ENCODE measurements at regions not wholly inside any gene's neighbourhood (a gene's known extent, or its start where the extent isn't known, plus 50 kb on each side); places are given as distances from the start of the nearest gene placed in this dataset.

DNA sequence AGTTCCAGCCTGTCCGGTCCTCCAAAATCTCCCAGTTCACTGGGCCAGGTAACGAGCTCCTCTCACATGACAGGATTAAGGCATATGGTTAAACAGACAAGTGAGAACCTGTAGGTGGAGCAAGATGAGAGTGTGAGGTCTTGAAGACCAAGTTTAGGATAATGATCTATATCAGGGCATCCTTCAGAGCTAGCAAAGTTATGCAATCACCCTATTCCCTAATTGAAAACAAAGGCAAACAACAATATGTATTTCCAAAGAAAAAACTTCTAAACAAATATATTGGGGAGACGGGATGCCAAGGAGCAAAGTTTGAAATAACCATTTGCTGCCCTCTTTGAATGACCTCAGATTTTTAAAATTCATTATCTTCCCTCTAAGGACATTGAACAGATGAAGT, 571.2 kb downstream of the BCL11B start:
- DNase-seq: no peak

DNA sequence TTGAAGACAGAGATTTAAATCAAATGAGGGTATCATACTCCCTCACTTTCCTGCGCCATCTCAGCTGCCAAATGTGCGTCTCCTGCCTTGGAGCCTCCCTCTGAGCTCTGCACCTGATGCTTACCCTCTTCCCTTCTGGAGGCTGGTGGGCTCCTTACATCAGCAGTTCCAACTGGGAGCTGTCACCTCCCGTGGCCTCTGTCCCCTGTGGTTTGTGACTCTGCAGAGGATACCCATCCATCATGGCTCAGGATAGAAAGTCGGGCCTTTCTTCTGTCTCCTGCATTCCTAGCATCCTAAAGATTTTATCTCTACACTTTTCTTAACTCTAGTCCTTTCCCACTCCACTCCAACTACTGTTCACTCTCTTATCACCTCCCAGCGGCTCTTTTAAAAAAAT, 570.6 kb downstream of the BCL11B start:
- DNase-seq: no peak

DNA sequence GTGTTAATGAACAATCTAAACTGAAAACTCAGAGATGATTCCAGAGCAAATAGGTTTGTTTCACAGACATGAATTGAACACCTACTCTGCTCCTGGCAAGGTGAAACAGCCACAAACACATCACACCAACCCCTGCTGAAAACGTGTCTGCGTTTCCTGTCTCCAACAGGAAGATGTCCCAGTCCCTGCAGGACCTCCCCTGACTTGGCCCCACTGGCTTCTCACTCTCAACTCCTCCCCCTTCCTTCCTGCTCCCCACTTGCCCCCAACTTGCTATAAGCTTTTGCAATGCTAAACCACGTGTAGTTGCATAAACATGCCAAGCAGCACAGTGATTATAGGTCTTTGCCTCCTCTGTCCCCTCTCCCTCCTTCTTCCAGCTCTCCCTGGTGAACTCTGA, 567.6 kb downstream of the BCL11B start:
- peak; percentile 5 for DNase-seq

DNA sequence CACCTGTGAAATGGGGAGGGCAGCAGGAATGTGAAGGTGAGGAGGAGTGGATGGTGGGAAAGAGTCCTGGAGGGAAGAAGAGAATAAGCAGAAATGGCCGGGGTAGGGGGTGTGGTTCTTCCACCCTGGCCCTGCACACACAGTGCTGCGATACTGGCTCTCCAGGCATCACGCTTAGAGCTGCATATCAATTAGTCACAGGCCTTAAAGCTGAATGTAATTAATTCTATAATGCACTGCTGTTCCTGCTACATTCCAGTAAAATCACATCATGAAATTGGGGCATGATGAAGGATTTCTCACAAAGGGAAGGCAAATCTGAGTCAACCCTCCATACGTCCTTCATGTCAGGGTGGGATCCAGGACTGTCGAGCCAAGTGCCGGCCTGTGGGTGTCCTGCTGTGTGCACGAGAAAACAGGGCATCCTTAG, 566.1 kb downstream of the BCL11B start:
- peak; percentile 40 for DNase-seq

DNA sequence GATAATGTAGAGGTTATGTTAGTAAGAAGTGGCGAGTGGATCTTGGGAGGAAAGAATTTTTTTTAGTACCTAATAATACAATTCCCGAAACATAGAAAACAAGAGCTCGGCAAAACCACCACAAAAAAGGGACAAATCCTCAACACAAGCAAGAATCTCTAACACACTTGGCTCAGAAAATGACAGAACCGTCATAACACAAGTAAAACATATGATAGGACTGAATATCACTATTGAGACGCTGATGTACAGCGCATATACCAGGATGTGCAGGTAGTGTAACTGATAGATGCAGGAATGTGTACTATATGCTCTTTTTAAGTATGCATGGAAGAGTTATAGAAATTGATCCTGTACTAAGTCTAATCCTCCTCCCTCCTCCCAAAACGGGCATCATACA, 564.5 kb downstream of the BCL11B start:
- DNase-seq: no peak

DNA sequence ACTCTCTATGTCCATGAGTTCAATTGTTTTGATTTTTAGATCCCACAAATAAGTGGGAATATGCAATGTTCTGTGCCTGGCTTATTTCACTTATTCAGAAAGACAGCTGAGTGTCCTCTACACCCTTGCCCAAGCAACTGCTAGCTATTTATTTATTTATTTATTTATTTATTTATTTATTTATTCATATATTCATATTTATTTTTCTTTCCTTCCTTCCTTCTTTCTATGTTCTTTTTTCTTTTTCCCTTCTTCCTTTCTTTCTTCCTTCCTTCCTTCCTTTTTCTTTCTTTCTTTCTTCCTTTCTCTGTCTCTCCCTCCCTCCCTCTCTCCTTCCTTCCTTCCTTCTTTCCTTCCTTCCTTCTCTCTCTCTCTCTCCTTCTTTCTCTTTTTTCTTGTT, 563.4 kb downstream of the BCL11B start:
- no peak for DNase-seq

DNA sequence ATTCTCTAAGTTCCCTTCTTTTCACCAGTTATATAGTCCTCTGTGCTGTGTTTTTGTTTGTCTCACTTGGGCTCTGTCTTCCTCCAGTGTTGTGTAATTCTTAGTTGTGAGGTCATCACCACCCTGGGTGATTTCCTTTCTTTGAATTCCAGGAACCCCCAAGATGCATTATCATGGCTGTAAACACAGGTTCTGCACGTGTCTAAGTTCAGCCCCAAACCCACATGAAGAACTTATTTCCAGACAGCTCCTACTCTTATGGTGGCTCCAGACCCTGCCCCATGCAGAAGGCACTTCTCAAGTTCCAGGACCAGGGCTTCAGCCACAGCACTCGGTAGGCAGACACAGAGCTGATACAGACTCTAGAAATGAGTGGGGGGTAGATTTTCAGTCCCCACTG, 560.5 kb downstream of the BCL11B start:
- peak; percentile 5 for DNase-seq

DNA sequence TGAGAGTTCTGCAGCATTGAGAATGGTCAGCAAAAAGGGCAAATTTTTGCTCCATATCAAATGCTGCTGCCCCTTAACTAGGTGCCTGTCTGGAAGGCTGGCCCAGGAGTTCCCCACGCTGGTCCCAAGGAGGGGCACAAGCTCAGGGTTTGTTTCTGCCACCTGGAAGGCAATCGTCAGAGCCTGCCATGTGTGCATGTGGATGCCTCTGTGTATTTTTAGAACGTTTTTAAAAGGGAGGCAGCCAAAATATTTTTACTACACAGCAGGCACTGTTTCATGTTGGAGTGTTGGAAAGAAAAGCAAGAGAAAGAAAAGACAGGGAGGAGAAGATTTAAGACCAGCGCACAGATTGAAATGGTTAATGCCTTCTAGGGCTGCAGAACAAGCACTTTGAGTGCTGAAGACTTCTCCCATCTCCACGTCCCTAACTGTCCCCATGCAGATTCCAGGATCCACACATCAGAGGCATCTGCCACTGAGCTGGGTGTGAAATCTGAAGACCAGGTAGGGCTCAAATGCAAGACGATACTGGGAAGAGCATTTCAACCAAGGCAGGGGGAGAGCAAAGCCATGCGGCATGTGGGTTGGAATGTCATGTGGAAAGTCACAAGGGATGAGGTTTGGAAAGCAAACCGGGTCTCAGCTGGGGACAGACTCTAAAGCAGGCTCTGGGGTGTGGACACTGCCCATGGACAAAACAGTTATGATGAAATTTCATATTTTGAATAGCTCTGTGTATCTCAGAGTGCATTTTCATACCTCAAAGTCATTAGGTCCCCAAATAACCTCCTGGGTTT, 557.2 kb downstream of the BCL11B start:
- DNase-seq: no peak

DNA sequence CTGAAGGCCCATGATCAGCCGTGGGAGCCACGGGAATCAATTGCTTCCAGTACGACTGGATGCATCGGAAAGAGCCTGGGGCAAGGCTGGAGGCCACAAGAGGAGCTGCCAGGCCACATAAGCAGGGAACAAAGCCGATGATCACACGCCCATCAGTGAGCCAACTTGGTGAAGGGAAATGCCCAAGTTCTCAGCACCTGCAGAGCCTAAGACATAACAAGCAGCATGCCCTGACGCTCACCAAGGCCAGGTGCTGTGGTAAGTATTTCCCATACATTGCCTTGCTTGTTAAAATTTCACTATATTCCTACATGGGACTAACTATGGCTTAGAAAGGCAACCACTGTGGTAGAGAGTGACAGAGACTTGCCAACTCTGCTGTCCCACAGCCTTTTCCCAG, 555.9 kb downstream of the BCL11B start:
- DNase-seq: no peak

DNA sequence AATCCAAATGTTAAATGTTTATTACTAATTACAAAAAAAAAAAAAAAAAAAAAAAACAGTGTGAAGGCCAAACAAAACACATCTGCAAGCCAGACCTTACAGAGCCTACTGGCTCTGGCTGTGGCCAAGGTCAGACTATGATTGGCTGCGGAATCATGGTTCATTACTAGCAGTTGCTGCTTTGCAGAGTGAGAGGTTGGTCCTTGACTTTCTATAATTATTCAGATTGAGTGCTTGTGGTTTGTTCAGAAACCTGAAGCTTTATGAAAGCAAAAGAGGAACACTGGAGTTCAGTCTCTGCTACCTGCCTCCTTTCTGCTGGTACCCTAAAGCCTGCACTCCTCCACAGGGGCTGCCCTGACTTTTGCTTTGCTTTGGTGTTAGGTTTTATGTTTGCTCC, 550.9 kb downstream of the BCL11B start:
- no peak for DNase-seq

DNA sequence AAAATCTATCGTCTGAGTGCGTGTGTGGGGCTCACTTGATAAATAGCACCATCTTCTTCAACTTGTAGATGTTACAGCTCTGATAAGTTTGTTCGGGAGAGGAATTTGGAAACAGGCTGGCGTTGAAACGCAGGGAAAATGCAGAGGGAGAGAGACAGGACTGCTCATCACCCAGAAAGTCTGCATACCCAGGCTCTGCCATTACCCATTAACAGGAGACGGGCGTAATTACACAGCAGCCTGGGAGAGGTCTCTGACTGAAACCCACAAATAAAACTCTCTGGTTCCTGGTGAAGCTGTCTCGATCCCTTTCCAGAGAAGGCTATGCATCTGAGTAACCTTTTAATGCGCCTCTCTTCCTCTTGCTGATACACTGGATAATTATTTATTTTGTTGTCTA, 547.3 kb downstream of the BCL11B start:
- no peak for DNase-seq

DNA sequence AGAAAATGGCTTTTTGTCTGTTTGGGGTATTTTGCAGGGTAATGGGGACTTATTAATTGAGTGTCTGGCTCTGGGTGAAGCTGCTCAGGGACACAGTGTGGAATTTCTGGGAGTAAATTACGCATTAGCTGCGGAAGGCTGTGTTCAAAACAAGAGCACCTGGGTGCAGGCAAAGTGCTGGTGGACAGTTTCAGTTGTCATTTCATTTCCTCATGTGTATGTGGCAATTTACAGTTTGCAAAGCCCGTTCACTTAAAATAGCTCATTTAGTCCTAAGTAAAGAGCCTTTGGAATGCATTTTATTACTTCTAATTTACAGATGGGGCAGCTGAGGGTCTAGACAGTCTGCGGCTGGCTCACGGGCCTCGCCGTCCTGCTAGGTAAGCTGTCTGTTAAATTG, 546.8 kb downstream of the BCL11B start:
- DNase-seq: no peak

DNA sequence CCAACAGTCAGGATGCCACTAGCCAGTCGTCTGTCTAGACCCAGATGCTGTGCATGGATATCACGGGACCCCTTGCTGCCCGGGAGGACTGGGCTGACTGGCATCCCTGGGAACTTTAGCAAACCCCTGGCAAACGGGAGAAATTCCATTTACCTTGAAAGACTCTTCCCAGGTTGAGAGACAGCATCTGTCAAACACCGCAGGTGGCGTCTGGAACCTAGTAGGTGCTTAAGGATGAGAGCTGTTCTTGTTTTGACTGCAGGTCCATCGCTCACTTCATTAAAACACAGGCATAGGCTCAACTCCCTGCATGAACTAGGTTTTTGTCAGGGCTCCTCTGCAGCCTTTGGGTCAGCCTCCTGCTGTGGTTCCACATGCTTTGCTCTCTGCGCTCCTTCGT, 546.3 kb downstream of the BCL11B start:
- no peak for DNase-seq

DNA sequence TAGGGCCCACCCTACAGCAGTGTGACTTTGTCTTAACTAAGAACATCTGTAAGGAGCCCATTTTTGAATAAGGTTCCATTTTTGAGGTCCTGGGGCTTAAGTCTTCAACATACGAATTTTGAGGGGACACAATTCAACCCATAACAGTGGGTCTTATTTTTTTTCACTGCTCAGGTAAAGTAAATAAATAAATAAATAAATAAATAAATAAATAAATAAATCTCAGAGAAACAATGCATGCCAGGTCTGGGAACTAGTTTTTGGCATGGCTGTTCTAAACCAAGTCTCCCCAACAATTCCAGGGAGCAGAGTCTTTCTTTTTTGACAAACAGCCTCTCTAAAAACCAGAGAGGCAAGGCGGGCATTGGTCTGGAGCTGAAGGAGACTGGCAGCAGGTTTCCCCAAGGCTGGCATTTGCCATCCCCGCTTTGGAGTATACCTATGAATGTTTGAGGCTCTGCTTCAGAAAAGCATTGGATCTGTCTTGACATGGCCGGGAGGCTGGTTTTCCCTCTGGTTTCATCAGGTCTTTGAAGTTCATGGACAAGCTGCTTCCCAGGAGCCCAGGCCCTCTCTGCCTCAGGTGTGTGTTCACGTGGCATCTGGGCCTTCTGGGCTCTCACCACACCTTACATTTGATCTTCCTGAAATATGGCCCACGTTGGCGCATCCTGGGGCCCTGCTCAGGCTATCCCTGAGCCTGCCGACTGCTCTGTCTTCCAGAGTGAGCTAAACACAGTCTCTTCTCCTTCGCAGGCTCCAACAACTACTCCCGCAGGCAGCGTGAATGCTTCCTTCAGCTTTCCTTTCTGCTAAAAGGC, 545.2 kb downstream of the BCL11B start:
- no peak for DNase-seq

DNA sequence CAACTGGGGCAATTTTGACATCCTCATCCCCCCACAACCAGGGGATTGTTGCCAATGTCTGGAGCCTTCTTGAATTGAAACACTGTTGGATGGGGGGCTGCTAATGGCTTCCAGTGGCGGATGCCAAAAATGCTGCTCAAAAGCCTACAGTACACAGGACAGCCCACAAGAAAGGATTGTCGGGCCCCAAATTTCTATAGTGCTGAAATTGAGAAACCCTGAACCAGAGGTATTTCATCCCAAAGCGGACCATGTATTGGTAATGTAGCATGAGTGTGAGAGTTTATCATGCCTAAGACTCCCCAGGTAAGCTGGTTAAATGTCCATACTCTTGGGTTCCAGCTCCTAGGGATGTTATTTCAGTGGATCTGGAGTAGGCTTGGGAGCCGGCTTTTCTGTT, 544.0 kb downstream of the BCL11B start:
- no peak for DNase-seq

DNA sequence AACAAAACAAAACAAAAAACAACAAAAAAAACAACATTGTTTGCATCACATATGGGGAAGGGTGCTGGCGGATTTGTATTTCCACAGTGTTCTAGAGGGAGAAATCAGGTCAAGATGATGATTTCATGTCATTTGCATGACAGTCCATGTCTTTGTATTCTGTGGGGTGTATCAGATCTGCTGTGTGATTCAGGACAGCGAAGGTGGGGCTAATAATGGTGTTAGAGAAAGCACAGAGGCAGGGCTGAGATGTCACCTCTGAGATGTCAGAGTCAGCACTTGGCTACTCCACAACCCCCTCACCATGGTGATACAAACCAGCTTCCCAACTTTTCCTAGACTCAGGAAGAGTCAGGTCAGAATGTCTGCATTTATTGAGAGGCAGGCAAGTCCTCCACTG, 543.2 kb downstream of the BCL11B start:
- no peak for DNase-seq

DNA sequence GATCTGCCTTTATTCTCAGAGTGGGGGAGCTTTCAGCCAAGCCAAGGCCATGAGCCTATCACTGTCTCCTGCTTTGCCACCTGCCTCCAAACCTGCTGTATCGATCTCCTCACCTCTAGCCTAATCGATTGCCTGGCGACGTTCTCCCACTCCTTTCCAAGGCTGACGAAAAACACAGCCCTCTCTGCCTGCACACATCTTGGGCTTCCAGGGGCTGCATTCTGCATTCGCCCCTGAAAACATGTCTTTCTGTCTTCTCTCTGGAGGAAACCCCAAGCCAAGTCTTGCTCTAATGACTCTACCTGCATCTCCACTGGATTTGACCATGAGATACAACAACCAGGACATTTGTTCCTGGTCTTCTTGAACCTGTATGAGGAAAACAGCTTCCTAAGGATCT, 540.7 kb downstream of the BCL11B start:
- DNase-seq: no peak

DNA sequence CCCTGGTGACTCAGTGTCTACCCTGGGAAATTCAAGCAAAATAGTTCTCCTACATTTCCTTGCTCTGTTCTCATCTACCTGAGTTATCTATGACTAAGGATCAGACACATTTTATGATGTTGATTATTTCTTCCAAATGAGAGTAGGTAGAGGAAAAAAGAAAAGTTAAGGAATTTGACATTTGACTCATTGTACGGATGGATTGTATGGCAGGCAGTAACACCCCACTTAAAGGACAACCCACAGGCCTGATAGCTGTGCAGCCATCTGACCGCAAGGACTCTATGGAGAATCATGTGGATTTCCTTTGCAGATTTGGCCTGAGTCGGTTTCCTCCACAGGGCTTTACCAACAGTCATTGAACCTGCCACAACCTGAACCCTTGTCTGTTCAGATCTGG, 540.3 kb downstream of the BCL11B start:
- DNase-seq: no peak

DNA sequence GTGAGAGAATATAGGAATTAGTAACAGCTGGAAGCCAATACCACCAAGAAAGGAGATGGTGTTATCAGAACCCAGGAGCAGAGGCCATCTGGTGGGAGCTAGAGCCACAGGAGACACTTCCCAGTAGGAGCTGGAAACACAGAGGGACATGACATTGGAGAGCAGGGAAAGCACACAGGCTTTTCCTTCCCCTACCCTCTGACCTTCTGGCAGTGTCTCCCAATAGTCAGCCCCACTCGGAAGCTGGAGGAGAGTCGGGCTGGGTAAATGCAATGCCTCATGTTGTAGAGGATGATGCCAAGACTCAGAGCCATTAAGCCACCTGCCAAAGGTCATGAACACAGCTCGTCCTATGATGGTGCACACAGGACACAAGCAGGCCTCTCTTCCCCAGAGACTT, 538.5 kb downstream of the BCL11B start:
- no peak for DNase-seq

DNA sequence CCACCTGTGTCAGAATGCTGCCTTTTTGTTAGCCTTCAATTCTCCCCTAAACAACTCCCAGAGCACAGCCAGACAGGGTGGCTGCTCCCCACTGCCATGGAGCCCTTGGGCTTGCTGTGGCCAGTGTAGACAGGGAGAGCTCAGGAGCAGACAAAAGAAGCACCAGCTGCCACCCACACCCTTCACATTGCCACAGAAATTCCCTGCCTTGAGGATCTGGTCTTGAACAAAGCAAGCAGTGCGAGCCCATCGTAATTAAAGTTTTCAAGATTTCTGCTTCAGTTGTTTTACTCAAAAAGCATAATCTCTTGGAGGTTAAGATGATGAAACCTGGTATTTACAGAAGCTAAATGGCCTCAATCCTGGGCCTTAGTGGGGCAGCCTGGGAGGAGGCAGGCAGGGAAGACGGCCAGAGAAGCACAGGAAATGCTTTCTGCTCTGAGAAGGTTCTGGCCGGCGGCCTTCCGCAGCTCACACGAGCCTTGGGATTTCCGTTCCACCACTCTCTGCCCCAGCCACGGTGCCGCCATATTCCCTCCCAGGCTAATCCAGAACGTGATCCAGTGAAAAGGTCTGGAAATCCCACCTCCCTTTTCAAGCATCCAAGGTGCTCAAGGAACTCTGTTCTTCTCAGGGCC, 535.2 kb downstream of the BCL11B start:
- DNase-seq: no peak

DNA sequence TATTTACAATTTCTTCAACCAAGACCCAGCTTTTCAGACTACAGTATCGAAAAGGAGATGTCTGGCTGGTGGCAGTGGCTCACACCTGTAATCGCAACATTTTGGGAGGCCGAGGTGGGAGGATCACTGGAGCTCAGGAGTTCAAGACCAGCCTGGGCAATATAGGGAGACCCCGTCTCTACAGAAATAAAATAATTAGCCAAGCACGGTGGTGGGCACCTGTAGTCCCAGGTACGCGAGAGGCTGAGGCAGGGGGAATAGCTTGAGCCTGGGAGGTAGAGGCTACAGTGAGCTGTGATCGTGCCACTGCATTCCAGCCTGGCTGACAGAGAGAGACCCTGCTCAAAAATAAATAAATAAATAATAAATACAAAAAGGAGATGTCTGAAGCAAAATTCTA, 530.5 kb downstream of the BCL11B start:
- DNase-seq: no peak

DNA sequence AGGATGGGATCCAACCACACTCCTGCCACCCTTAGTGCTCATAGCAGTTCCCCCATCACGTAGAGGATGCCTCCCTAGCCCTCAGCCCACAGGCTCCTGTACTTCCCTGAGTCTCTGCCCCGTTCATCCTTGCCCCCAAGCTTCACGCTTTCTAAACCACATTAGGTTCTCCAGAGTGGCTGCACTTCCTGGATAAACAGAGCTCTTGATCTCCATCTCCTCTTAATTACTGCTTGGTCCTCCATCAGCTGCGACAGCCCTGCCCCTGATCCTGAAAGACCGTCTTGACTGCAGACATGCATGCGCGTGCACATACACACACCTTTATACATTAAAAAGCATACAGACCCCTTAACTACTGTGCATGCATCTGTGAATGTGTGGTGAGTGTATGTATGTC, 530.0 kb downstream of the BCL11B start:
- no peak for DNase-seq

DNA sequence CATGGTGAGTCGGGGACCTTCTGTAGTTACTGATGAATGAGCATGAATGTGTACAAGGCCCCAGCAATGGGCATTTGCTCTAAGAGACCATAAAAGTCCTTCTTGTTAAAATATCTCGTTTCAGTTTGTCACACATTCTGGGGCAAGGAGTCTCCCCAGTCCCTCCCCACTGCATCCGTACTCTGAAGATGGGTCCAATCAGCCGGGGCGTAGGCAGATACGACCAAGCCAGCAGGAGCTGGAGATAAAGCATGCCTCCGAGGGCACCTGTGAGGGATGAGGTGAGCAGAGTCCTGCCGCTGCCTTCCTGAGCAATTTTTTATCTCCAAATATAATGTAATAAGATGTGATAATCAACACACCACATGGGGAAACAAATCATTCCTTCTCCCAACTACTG, 528.5 kb downstream of the BCL11B start:
- DNase-seq: no peak

DNA sequence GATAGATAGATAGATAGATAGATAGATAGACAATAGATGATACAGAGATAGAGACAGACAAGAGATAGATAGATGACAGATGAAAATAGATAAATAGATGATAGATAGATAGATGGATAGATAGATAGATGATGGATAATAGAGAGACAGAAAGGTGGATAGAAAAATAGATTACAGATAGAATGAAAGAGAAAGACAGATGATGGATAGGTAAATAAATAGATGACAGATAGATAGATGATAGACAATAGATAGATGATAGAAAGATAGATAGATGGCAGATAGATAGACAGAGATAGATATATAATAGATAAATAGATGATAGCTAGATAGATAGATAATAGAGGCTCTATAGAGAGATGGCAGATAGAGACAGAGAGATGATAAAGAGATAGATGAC, 523.0 kb downstream of the BCL11B start:
- DNase-seq: no peak

Data from fibroblast of upper back skin (primary cell).